Liver (tissue), 8 donors: ENCODE measurements at regions not wholly inside any gene's neighbourhood (a gene's known extent, or its start where the extent isn't known, plus 50 kb on each side); places are given as distances from the start of the nearest gene placed in this dataset.

Experiments
- DNase-seq: peaks from one replicate; pipeline ENCODE4 v3.0.0-alpha.2; 2017; ENCODE audit warnings: low spot score
- H3K27ac ChIP-seq, 2 donors: one replicate each; pipeline ENCODE4 v1.7.0; 2013; ENCODE audit warnings: inconsistent platforms in 2 of 2, low read length in 2 of 2, control low read depth in 1 of 2, low read depth in 1 of 2, mild to moderate bottlenecking in 1 of 2
- H3K27me3 ChIP-seq, 4 donors: one replicate each; pipeline versions ENCODE4 v1.6.1 to v1.7.0; 2013; ENCODE audit warnings: low read length in 3 of 4, inconsistent platforms in 1 of 4, mild to moderate bottlenecking in 1 of 4, moderate library complexity in 1 of 4; ENCODE audit not compliant: control insufficient read depth in 4 of 4, insufficient read depth in 4 of 4
- H3K36me3 ChIP-seq, 4 donors: one replicate each; pipeline versions ENCODE4 v1.6.1 to v1.7.0; 2013; ENCODE audit warnings: low read length in 3 of 4, mild to moderate bottlenecking in 3 of 4, low read depth in 1 of 4, moderate library complexity in 1 of 4; ENCODE audit not compliant: control insufficient read depth in 4 of 4, insufficient read depth in 3 of 4
- H3K4me1 ChIP-seq, 4 donors: one replicate each; pipeline versions ENCODE4 v1.6.1 to v1.7.0; 2013; ENCODE audit warnings: low read length in 3 of 4, mild to moderate bottlenecking in 3 of 4, moderate library complexity in 1 of 4; ENCODE audit not compliant: control insufficient read depth in 4 of 4, insufficient read depth in 4 of 4
- H3K4me3 ChIP-seq, 3 donors: one replicate each; pipeline versions ENCODE4 v1.6.1 to v1.7.0; 2013; ENCODE audit warnings: low read length in 3 of 3, control low read depth in 1 of 3, low read depth in 1 of 3, mild to moderate bottlenecking in 1 of 3
- H3K9ac ChIP-seq, 2 donors: one replicate each; pipeline ENCODE4 v1.7.0; 2013; ENCODE audit warnings: low read length in 2 of 2, mild to moderate bottlenecking in 2 of 2, moderate library complexity in 2 of 2, control low read depth in 1 of 2, low read depth in 1 of 2
- H3K9me3 ChIP-seq, 4 donors: one replicate each; pipeline versions ENCODE4 v1.6.1 to v1.7.0; 2013; ENCODE audit warnings: low read length in 3 of 4; ENCODE audit not compliant: control insufficient read depth in 4 of 4
- ATF3 ChIP-seq: IDR thresholded peaks from 2 replicates; pipeline ENCODE4 v1.6.1; 2016; ENCODE audit warnings: antibody characterized with exemption
- CTCF ChIP-seq: fragments of 150-350 bp; IDR thresholded peaks from 2 replicates; pipeline ENCODE4 v1.5.1; 2017; ENCODE audit warnings: improper control_type of control experiment, low read depth, low read length; ENCODE audit not compliant: missing input control
- EGR1 ChIP-seq, 2 donors: IDR thresholded peaks; 2 replicates each; pipeline ENCODE4 v1.6.1; 2016 to 2018; ENCODE audit warnings: antibody characterized with exemption in 2 of 2, low read depth in 2 of 2
- FOXA1 ChIP-seq: IDR thresholded peaks from 2 replicates; pipeline ENCODE4 v1.6.1; 2016; ENCODE audit warnings: antibody characterized with exemption
- FOXA2 ChIP-seq: IDR thresholded peaks from 2 replicates; pipeline ENCODE4 v1.6.1; 2016; ENCODE audit warnings: antibody characterized with exemption
- GABPA ChIP-seq, 2 donors: IDR thresholded peaks in 1 of 2; conservative IDR thresholded peaks in 1 of 2; 2 replicates each; pipeline ENCODE4 v1.6.1; 2016; ENCODE audit warnings: antibody characterized with exemption in 2 of 2, mild to moderate bottlenecking in 1 of 2, moderate library complexity in 1 of 2
- HNF4A ChIP-seq, 2 donors: conservative IDR thresholded peaks; 2 replicates each; pipeline ENCODE4 v1.6.1; 2016; ENCODE audit warnings: antibody characterized with exemption in 2 of 2, mild to moderate bottlenecking in 2 of 2
- RAD21 ChIP-seq, 2 donors: IDR thresholded peaks; 2 replicates each; pipeline ENCODE4 v1.6.1; 2016; ENCODE audit warnings: antibody characterized with exemption in 2 of 2, mild to moderate bottlenecking in 2 of 2
- REST ChIP-seq: IDR thresholded peaks from 2 replicates; pipeline ENCODE4 v1.6.1; 2016; ENCODE audit warnings: antibody characterized with exemption, mild to moderate bottlenecking
- RXRA ChIP-seq, 2 donors: IDR thresholded peaks; 2 replicates each; pipeline ENCODE4 v1.6.1; 2017 to 2018; ENCODE audit warnings: antibody characterized with exemption in 2 of 2, mild to moderate bottlenecking in 1 of 2
- SP1 ChIP-seq: IDR thresholded peaks from 2 replicates; pipeline ENCODE4 v1.6.1; 2018; ENCODE audit warnings: antibody characterized with exemption, mild to moderate bottlenecking
- TAF1 ChIP-seq: conservative IDR thresholded peaks from 2 replicates; pipeline ENCODE4 v1.6.1; 2016; ENCODE audit warnings: antibody characterized with exemption, mild to moderate bottlenecking
- YY1 ChIP-seq: IDR thresholded peaks from 2 replicates; pipeline ENCODE4 v1.6.1; 2016; ENCODE audit warnings: antibody characterized with exemption, mild to moderate bottlenecking
- ZBTB33 ChIP-seq: IDR thresholded peaks from 2 replicates; pipeline ENCODE4 v1.6.1; 2016; ENCODE audit warnings: antibody characterized with exemption
- WGBS: extraction: QIAGEN DNeasy Blood & Tissue Kit; methylation state at CpG from one replicate; pipeline ENCODE4 v1.1.7; 2013; 5-methylcytosine and 5-hydroxymethylcytosine counted together
- donor health status: healthy.
- donor health status: healthy.
- donor health status: healthy.
- donor health status: healthy.
- donor health status: healthy.

- TF ChIP-seq ZBTB33 (no peak), SP1 (peak; percentile 45), TAF1 (no peak), RAD21 (IDR thresholded peaks at IDR 0.05) (peak; percentile 41 to 66), FOXA2 (peak; percentile 8), EGR1 (IDR thresholded peaks at IDR 0.05; ENCODE audit: low read depth in 2 of 2) (no peak), YY1 (peak; percentile 36), HNF4A (conservative IDR thresholded peaks at IDR 0.05) (peak; percentile 29 to 36), GABPA (IDR thresholded peaks at IDR 0.05 in 1 of 2, conservative IDR thresholded peaks at IDR 0.05 in 1 of 2) (no peak), RXRA (IDR thresholded peaks at IDR 0.05) (peak; percentile 40 to 41)
- Histone ChIP-seq H3K4me3 (no peak overlapping the region), H3K9me3 (no peaks in the 10 kb centered on the region), H3K36me3 (no peaks in the 10 kb centered on the region), H3K27me3 (no peaks in the 10 kb centered on the region), H3K27ac (peak overlapping the region in 1 of 2 donors; percentile 46), H3K9ac (no peak overlapping the region), H3K4me1 (peaks cover 0 to 6% (median 3%) of the 10 kb centered on the region in 4 donors)
- WGBS: 60% methylated on average over 2 of the region's 2 CpGs
- no peak for DNase-seq
Observed at GRCh38 chr4:186792728-186793366, 69.2 kb upstream of the FAT1 start.

- 65% methylated on average over 4 of the region's 4 CpGs for WGBS
- no peaks in the 10 kb centered on the region for H3K36me3 ChIP-seq
- no peak for DNase-seq
- H3K27me3 ChIP-seq: no peaks in the 10 kb centered on the region
- no peaks in the 10 kb centered on the region for H3K9me3 ChIP-seq
- H3K4me1 ChIP-seq: peaks cover 0 to 6% (median 1%) of the 10 kb centered on the region in 4 donors
- no peak overlapping the region for H3K27ac ChIP-seq
- no peak overlapping the region for H3K9ac ChIP-seq
- H3K4me3 ChIP-seq: no peak overlapping the region
- TF ChIP-seq HNF4A (conservative IDR thresholded peaks at IDR 0.05): peak; percentile 37 to 66
- no peak for TF ChIP-seq EGR1 (IDR thresholded peaks at IDR 0.05; ENCODE audit: low read depth in 2 of 2)
Observed at GRCh38 chr4:186798951-186799659, 75.4 kb upstream of the FAT1 start.

GRCh38 chr4:186805020-186805820 lies 81.6 kb upstream of the FAT1 start:
- Histone ChIP-seq H3K4me1 (peaks cover 0 to 16% (median 10%) of the 10 kb centered on the region in 4 donors), H3K4me3 (no peak overlapping the region), H3K9ac (no peak overlapping the region), H3K9me3 (no peaks in the 10 kb centered on the region), H3K27me3 (no peaks in the 10 kb centered on the region), H3K27ac (peak overlapping the region; percentile 3 to 48), H3K36me3 (no peaks in the 10 kb centered on the region)
- DNase-seq: no peak
- WGBS: 58% methylated on average over 6 of the region's 6 CpGs
- no peak for TF ChIP-seq REST
- TF ChIP-seq EGR1 (IDR thresholded peaks at IDR 0.05; ENCODE audit: low read depth in 2 of 2): no peak
- TF ChIP-seq FOXA2: no peak
- TF ChIP-seq ATF3: no peak
- TF ChIP-seq ZBTB33: no peak
- peak; percentile 79 to 80 for TF ChIP-seq HNF4A (conservative IDR thresholded peaks at IDR 0.05)
- no peak for TF ChIP-seq FOXA1
- no peak for TF ChIP-seq CTCF
